Calu3 (cell line): ENCODE measurements at regions not wholly inside any gene's neighbourhood (a gene's known extent, or its start where the extent isn't known, plus 50 kb on each side); places are given as distances from the start of the nearest gene placed in this dataset.

ENCODE experiments used
- BruUV-seq: library from RNA; stranded (reverse); fragments of 400-500 nt; replicated peaks from 2 replicates; lab custom pipeline; 2021; lab: Mats Ljungman, UMichigan
- CTCF ChIA-PET: fragments of 300-600 bp; sonication (Branson Sonifier 250); formaldehyde crosslinking; loops from one replicate; lab custom pipeline; 2022; ENCODE audit warnings: antibody characterized with exemption; lab: Charles Lee
- DNase-seq: peaks from one replicate; pipeline ENCODE4 v3.0.0; 2022
- H3K27ac Mint-ChIP-seq: one replicate; pipeline ENCODE4 v1.8.0; 2022; ENCODE audit warnings: mixed read lengths; ENCODE audit not compliant: unreplicated experiment
- H3K27me3 Mint-ChIP-seq: one replicate; pipeline ENCODE4 v1.8.0; 2022; ENCODE audit warnings: mixed read lengths; ENCODE audit not compliant: unreplicated experiment
- H3K36me3 Mint-ChIP-seq: one replicate; pipeline ENCODE4 v1.8.0; 2022; ENCODE audit warnings: mild to moderate bottlenecking, moderate library complexity, mixed read lengths; ENCODE audit not compliant: insufficient read depth, unreplicated experiment
- H3K4me1 Mint-ChIP-seq: one replicate; pipeline ENCODE4 v1.8.0; 2022; ENCODE audit warnings: mild to moderate bottlenecking, low read depth, mixed read lengths; ENCODE audit not compliant: unreplicated experiment
- H3K4me3 Mint-ChIP-seq: one replicate; pipeline ENCODE4 v1.8.0; 2022; ENCODE audit warnings: mild to moderate bottlenecking, low read depth, moderate library complexity, mixed read lengths; ENCODE audit not compliant: unreplicated experiment
- H3K9me3 Mint-ChIP-seq: one replicate; pipeline ENCODE4 v1.8.0; 2022; ENCODE audit warnings: low read depth, mixed read lengths; ENCODE audit not compliant: unreplicated experiment
- CTCF ChIP-seq: fragments of 200-600 bp; IDR thresholded peaks from one replicate; pipeline ENCODE4 v1.8.0; 2022; ENCODE audit warnings: antibody characterized with exemption; ENCODE audit not compliant: unreplicated experiment
- intact Hi-C: fragments of 100-400 bp; cut with micrococcal nuclease; formaldehyde crosslinking; loops from one replicate; pipeline ENCODE4 v1.10.0; 2022; ENCODE audit not compliant: unreplicated experiment

DNA sequence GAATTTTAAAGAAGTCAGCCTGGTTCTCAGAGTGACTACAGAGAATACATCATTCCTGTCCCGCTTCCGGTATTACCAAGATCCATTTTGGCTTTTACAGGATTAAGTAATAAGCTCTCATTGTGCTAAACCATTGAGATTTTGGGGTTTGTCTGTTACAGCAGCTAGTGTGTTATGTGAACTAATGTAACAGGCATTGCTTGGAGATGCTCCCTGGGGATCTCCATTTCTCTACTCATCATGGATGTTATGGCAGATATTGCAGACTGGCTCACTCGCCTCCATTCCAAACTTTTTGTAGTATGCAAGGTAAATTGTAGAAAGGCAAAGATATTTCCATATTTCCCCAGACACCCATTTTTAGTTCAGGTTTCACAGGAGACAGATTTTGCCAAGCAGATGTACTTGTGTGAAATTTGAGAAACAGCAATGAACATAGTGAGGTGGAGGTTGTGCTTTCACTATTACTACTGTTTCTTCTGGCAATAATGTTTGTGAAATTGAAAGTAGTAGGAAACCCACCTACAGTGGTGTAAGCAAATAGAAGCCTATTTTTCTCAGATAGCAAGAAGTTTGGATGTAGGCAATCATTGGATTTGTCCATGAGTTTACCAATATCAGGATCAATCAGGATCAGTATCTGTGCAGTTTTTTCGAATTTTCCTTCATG is 177.1 kb upstream of the GALNT15 start:
- H3K4me3 Mint-ChIP-seq: no peak overlapping the region
- intact Hi-C loops: no loop called here
- CTCF ChIA-PET: no interaction called here
- no peak for TF ChIP-seq CTCF
- DNase-seq: no peak
- H3K9me3 Mint-ChIP-seq: no peaks in the 10 kb centered on the region
- H3K27ac Mint-ChIP-seq: no peak overlapping the region
- H3K27me3 Mint-ChIP-seq: no peaks in the 10 kb centered on the region
- no TSS peak for BruUV-seq
- no peaks in the 10 kb centered on the region for H3K4me1 Mint-ChIP-seq
- no peaks in the 10 kb centered on the region for H3K36me3 Mint-ChIP-seq

- intact Hi-C loops: no loop called here
- no TSS peak for BruUV-seq
Observed at GRCh38 chr3:15998911-15999310, 175.6 kb upstream of the GALNT15 start.

GRCh38 chr3:16004812-16005211 is 169.7 kb upstream of the GALNT15 start:
- Mint-ChIP-seq H3K9me3 (no peaks in the 10 kb centered on the region), H3K27ac (no peak overlapping the region), H3K36me3 (no peaks in the 10 kb centered on the region), H3K27me3 (peaks cover 10% of the 10 kb centered on the region), H3K4me3 (no peak overlapping the region), H3K4me1 (no peaks in the 10 kb centered on the region)
- no peak for DNase-seq
- no peak for TF ChIP-seq CTCF
- intact Hi-C loops: no loop called here
- CTCF ChIA-PET: no interaction called here
- BruUV-seq: no TSS peak

More at GRCh38 chr3:15998911-15999310, 175.6 kb upstream of the GALNT15 start:
- Mint-ChIP-seq H3K9me3 (no peaks in the 10 kb centered on the region), H3K36me3 (no peaks in the 10 kb centered on the region), H3K4me1 (no peaks in the 10 kb centered on the region), H3K27ac (no peak overlapping the region), H3K4me3 (no peak overlapping the region), H3K27me3 (no peaks in the 10 kb centered on the region)
- no peak for TF ChIP-seq CTCF
- no peak for DNase-seq
- CTCF ChIA-PET: no interaction called here

DNA sequence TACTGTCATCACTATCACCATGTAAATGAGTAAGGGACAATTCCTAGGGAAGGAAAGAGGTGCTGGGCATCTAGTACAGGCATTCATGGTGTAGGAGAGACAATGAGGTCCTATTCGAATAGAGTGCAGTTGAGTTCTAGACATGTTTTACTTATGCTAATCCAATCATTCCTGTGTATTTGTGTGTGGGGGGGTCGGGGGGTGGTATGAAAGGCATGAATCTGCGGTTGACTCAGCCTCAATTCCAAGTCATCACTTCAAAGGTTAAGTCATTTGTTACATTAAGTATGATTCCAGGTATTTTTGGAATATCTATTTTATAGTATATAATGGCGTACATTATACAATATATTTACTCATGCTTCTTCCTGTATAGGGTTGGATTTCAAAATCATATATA is 163.1 kb upstream of the GALNT15 start:
- Mint-ChIP-seq H3K36me3 (no peaks in the 10 kb centered on the region), H3K27ac (no peak overlapping the region), H3K27me3 (peaks cover 24% of the 10 kb centered on the region), H3K4me3 (no peak overlapping the region), H3K4me1 (peaks cover 8% of the 10 kb centered on the region), H3K9me3 (no peaks in the 10 kb centered on the region)
- CTCF ChIA-PET: no interaction called here
- BruUV-seq: no TSS peak
- intact Hi-C loops: no loop called here
- no peak for DNase-seq
- TF ChIP-seq CTCF: no peak
